NT2/D1 (cell line): ENCODE measurements at regions not wholly inside any gene's neighbourhood (a gene's known extent, or its start where the extent isn't known, plus 50 kb on each side); places are given as distances from the start of the nearest gene placed in this dataset.

Source experiments
- SUZ12 ChIP-seq: IDR thresholded peaks from 2 replicates; pipeline ENCODE4 v1.6.1; 2011; ENCODE audit not compliant: insufficient read length, insufficient read depth; ENCODE audit errors: extremely low read depth
- YY1 ChIP-seq: IDR thresholded peaks from 2 replicates; pipeline ENCODE4 v1.6.1; 2011; ENCODE audit not compliant: insufficient read length, insufficient read depth

DNA sequence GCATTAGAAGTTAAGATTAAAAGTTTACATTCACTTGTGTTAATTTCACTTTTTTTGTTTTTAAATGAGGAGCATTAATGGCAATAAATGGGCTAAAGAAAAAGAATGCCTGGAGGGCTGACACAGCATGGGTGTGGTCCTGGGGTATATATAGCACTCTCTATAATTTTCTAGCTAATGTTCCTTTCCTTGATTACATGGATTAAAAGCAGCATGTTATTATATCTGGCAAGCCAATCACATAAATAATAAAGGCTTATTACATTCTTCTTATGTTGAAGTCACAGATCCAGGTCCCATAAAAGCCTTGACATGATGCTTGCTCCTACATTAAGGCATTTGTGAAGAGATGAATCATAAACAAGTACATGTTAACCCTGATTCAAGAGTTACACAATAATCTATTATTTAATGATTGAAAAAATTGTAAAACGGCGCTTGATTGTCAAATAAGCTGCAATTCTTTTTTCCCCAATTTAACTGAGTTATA lies 91.4 kb downstream of the LYPLAL1 start:
- TF ChIP-seq YY1 (no peak), SUZ12 (no peak)
